ENCODE measurements at regions not wholly inside any gene's neighbourhood (a gene's known extent, or its start where the extent isn't known, plus 50 kb on each side); places are given as distances from the start of the nearest gene placed in this dataset.

GRCh38 chr18:53747210-53747609, 477.3 kb downstream of the MBD2 start:
- no peak for DNase-seq

- DNase-seq, result no peak
Measured at GRCh38 chr18:53745986-53746385, 478.5 kb downstream of the MBD2 start.

- DNase-seq, result no peak
Measured at GRCh38 chr18:53745224-53745967, 479.1 kb downstream of the MBD2 start.

- DNase-seq, result no peak
Measured at GRCh38 chr18:53739700-53740099, 484.8 kb downstream of the MBD2 start.

- no peak for DNase-seq
Measured at GRCh38 chr18:53735526-53735925, 488.9 kb downstream of the MBD2 start.

GRCh38 chr18:53715243-53715853, 509.1 kb downstream of the MBD2 start:
- no peak for DNase-seq

- no peak for DNase-seq
Measured at GRCh38 chr18:53710080-53710479, 514.4 kb downstream of the MBD2 start.

GRCh38 chr18:53702480-53702879, 522.0 kb downstream of the MBD2 start:
- DNase-seq, result no peak

GRCh38 chr18:53701697-53702096, 522.8 kb downstream of the MBD2 start:
- no peak for DNase-seq

- DNase-seq, result peak; percentile 14
Measured at GRCh38 chr18:53698907-53699306, 525.6 kb downstream of the MBD2 start.

GRCh38 chr18:53689886-53690285, 534.6 kb downstream of the MBD2 start:
- DNase-seq, result no peak

- no peak for DNase-seq
Measured at GRCh38 chr18:53686965-53687364, 537.5 kb downstream of the MBD2 start.

- no peak for DNase-seq
Measured at GRCh38 chr18:53682796-53683195, 541.7 kb downstream of the MBD2 start.

GRCh38 chr18:53677480-53677879, 547.0 kb downstream of the MBD2 start:
- DNase-seq, result no peak

GRCh38 chr18:53665701-53666100, 558.8 kb downstream of the MBD2 start:
- no peak for DNase-seq

GRCh38 chr18:53664575-53664974, 559.9 kb downstream of the MBD2 start:
- DNase-seq, result no peak

GRCh38 chr18:53660306-53660705, 564.2 kb downstream of the MBD2 start:
- DNase-seq, result no peak

GRCh38 chr18:53657257-53657656, 567.2 kb downstream of the MBD2 start:
- DNase-seq, result no peak

GRCh38 chr18:53649621-53650020, 574.8 kb downstream of the MBD2 start:
- no peak for DNase-seq

- DNase-seq, result no peak
Measured at GRCh38 chr18:53644799-53645471, 579.5 kb downstream of the MBD2 start.

- DNase-seq, result no peak
Measured at GRCh38 chr18:53639687-53640086, 584.8 kb downstream of the MBD2 start.

- DNase-seq, result no peak
Measured at GRCh38 chr18:53629337-53629736, 595.1 kb downstream of the MBD2 start.

- DNase-seq, result no peak
Measured at GRCh38 chr18:53625997-53626599, 598.4 kb downstream of the MBD2 start.

GRCh38 chr18:53610957-53611356, 613.5 kb downstream of the MBD2 start:
- no peak for DNase-seq

Measured in hematopoietic multipotent progenitor cell treated with erythropoietin and hydrocortisone succinate and interleukin-3 and kit ligand, for 6 days (in vitro differentiated cells).